Gastroesophageal sphincter (tissue), 3 donors: ENCODE measurements at regions not wholly inside any gene's neighbourhood (a gene's known extent, or its start where the extent isn't known, plus 50 kb on each side); places are given as distances from the start of the nearest gene placed in this dataset.

Source experiments
- CTCF ChIP-seq, 4 experiments: fragments of 200-600 bp in 2 of 4; fragments of 450-650 bp in 2 of 4; sonication (generic) in 1 of 4; IDR thresholded peaks; one replicate each; pipeline ENCODE4 v1.5.1; 2017 to 2019; ENCODE audit warnings: antibody characterized with exemption in 4 of 4, mild to moderate bottlenecking in 2 of 4, moderate library complexity in 2 of 4
- POLR2A ChIP-seq, 2 donors: fragments of 450-650 bp; IDR thresholded peaks; one replicate each; pipeline ENCODE4 v1.6.1; 2017; ENCODE audit warnings: antibody characterized with exemption in 2 of 2, mild to moderate bottlenecking in 2 of 2, moderate library complexity in 1 of 2

- no peak for TF ChIP-seq CTCF (IDR thresholded peaks at IDR 0.05)
- TF ChIP-seq POLR2A (IDR thresholded peaks at IDR 0.05): no peak
Observed at GRCh38 chr16:85222155-85222863, 110.0 kb upstream of the CIBAR2 start.
